ENCODE measurements at regions not wholly inside any gene's neighbourhood (a gene's known extent, or its start where the extent isn't known, plus 50 kb on each side); places are given as distances from the start of the nearest gene placed in this dataset.

- TF ChIP-seq ZNF462 (CRISPR knock-in tag; IDR thresholded peaks at IDR 0.05) (no peak), STAT1 (IDR thresholded peaks at IDR 0.05; ENCODE audit: unreplicated experiment) (no peak), REST (IDR thresholded peaks at IDR 0.05; ENCODE audit: unreplicated experiment) (no peak), ZNF331 (CRISPR knock-in tag; IDR thresholded peaks at IDR 0.05; ENCODE audit: low read depth) (no peak), NANOG (IDR thresholded peaks at IDR 0.05; ENCODE audit: borderline replicate concordance) (no peak), JUNB (IDR thresholded peaks at IDR 0.05; ENCODE audit: unreplicated experiment) (no peak), EZH2 (IDR thresholded peaks at IDR 0.05; ENCODE audit: low read depth, unreplicated experiment) (no peak), EZH2phosphoT487 (IDR thresholded peaks at IDR 0.05; ENCODE audit: unreplicated experiment) (no peak), ETS1 (IDR thresholded peaks at IDR 0.05) (no peak), POLR2AphosphoS5 (IDR thresholded peaks at IDR 0.05; ENCODE audit: low read depth) (no peak)
Measured at GRCh38 chr9:95777136-95777535, 98.4 kb upstream of the ERCC6L2 start (continued).

Measured in GM23338 (cell line).